ENCODE measurements at regions not wholly inside any gene's neighbourhood (a gene's known extent, or its start where the extent isn't known, plus 50 kb on each side); places are given as distances from the start of the nearest gene placed in this dataset.

- no peak for TF ChIP-seq POLR2A (IDR thresholded peaks at IDR 0.05)
- TF ChIP-seq CTCF (IDR thresholded peaks at IDR 0.05): no peak
These were observed 193.5 kb downstream of the RAP2B start for GRCh38 chr3:153355559-153355958.

All from adrenal gland (tissue), 5 donors.